ENCODE measurements at regions not wholly inside any gene's neighbourhood (a gene's known extent, or its start where the extent isn't known, plus 50 kb on each side); places are given as distances from the start of the nearest gene placed in this dataset.

DNA sequence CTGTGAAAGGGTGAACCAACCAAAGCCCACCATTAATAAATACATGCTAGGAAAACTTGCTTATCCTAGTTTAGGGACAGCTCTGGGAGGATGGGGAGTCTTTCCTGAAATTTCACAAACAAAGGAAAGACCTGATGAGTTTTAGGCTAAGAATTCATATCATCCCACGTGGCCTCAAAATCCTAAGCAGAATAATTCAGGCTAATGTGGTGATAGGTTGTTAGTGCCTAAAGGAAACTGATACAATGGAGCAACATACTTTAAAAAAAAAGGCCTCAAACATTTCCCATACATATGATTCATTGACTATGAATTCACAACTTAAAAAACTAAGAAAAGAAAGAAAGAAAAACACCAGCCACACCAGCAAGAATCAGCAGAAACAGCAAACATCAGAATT, 126.9 kb upstream of the CNTN4 start:
- H3K9me3 ChIP-seq (replicated peaks; ENCODE audit: insufficient read depth, low read length): no peaks in the 10 kb centered on the region
- no peak overlapping the region for H3K4me2 ChIP-seq (ENCODE audit: low read depth, low read length)
- H3K27me3 ChIP-seq (replicated peaks; ENCODE audit: insufficient read depth, low read length): no peaks in the 10 kb centered on the region
- no peaks in the 10 kb centered on the region for H3K9me2 ChIP-seq (replicated peaks; ENCODE audit: insufficient read depth, low read length)
- no peak overlapping the region for H3K4me3 ChIP-seq (ENCODE audit: low read length)
- H3K4me1 ChIP-seq (ENCODE audit: low read length): no peaks in the 10 kb centered on the region
- H3K79me2 ChIP-seq (ENCODE audit: low read length): no peaks in the 10 kb centered on the region
- H4K20me1 ChIP-seq (ENCODE audit: insufficient read depth, low read length): no peaks in the 10 kb centered on the region
- H3K36me3 ChIP-seq (replicated peaks; ENCODE audit: insufficient read depth, low read length): no peaks in the 10 kb centered on the region
- DNase-seq: no peak
- TF ChIP-seq CTCF (IDR thresholded peaks at IDR 0.05; ENCODE audit: low read length) (no peak), EZH2phosphoT487 (IDR thresholded peaks at IDR 0.05; ENCODE audit: low read length) (no peak), EZH2 (optimal IDR thresholded peaks at IDR 0.05; ENCODE audit: low read depth, low read length) (no peak)
- no peak overlapping the region for H3K9ac ChIP-seq (ENCODE audit: low read length)
- no peak overlapping the region for H2AFZ ChIP-seq (ENCODE audit: low read length)
- H3K27ac ChIP-seq (ENCODE audit: low read length): no peak overlapping the region
- no peaks in the 10 kb centered on the region for H3F3A ChIP-seq (ENCODE audit: insufficient read depth, low read length)

GRCh38 chr3:1979961-1980615, 118.6 kb upstream of the CNTN4 start:
- H3K9me2 ChIP-seq (replicated peaks; ENCODE audit: insufficient read depth, low read length): no peaks in the 10 kb centered on the region
- H3K4me2 ChIP-seq (ENCODE audit: low read depth, low read length): no peak overlapping the region
- no peak for DNase-seq
- no peaks in the 10 kb centered on the region for H3K27me3 ChIP-seq (replicated peaks; ENCODE audit: insufficient read depth, low read length)
- TF ChIP-seq EZH2 (optimal IDR thresholded peaks at IDR 0.05; ENCODE audit: low read depth, low read length) (no peak), EZH2phosphoT487 (IDR thresholded peaks at IDR 0.05; ENCODE audit: low read length) (no peak), CTCF (IDR thresholded peaks at IDR 0.05; ENCODE audit: low read length) (no peak)
- no peaks in the 10 kb centered on the region for H3F3A ChIP-seq (ENCODE audit: insufficient read depth, low read length)
- H3K27ac ChIP-seq (ENCODE audit: low read length): no peak overlapping the region
- H3K4me1 ChIP-seq (ENCODE audit: low read length): no peaks in the 10 kb centered on the region
- no peaks in the 10 kb centered on the region for H3K36me3 ChIP-seq (replicated peaks; ENCODE audit: insufficient read depth, low read length)
- no peak overlapping the region for H2AFZ ChIP-seq (ENCODE audit: low read length)
- H3K9me3 ChIP-seq (replicated peaks; ENCODE audit: insufficient read depth, low read length): no peaks in the 10 kb centered on the region
- no peak overlapping the region for H3K4me3 ChIP-seq (ENCODE audit: low read length)
- H3K79me2 ChIP-seq (ENCODE audit: low read length): no peaks in the 10 kb centered on the region
- no peaks in the 10 kb centered on the region for H4K20me1 ChIP-seq (ENCODE audit: insufficient read depth, low read length)
- no peak overlapping the region for H3K9ac ChIP-seq (ENCODE audit: low read length)

- TF ChIP-seq EZH2phosphoT487 (IDR thresholded peaks at IDR 0.05; ENCODE audit: low read length) (no peak), EZH2 (optimal IDR thresholded peaks at IDR 0.05; ENCODE audit: low read depth, low read length) (no peak), CTCF (IDR thresholded peaks at IDR 0.05; ENCODE audit: low read length) (peak; percentile 33)
- no peaks in the 10 kb centered on the region for H3K36me3 ChIP-seq (replicated peaks; ENCODE audit: insufficient read depth, low read length)
- no peak overlapping the region for H2AFZ ChIP-seq (ENCODE audit: low read length)
- no peak overlapping the region for H3K9ac ChIP-seq (ENCODE audit: low read length)
- H3K27me3 ChIP-seq (replicated peaks; ENCODE audit: insufficient read depth, low read length): no peaks in the 10 kb centered on the region
- no peaks in the 10 kb centered on the region for H3K9me3 ChIP-seq (replicated peaks; ENCODE audit: insufficient read depth, low read length)
- no peak overlapping the region for H3K27ac ChIP-seq (ENCODE audit: low read length)
- H3F3A ChIP-seq (ENCODE audit: insufficient read depth, low read length): no peaks in the 10 kb centered on the region
- H4K20me1 ChIP-seq (ENCODE audit: insufficient read depth, low read length): no peaks in the 10 kb centered on the region
- no peaks in the 10 kb centered on the region for H3K9me2 ChIP-seq (replicated peaks; ENCODE audit: insufficient read depth, low read length)
- H3K4me2 ChIP-seq (ENCODE audit: low read depth, low read length): no peak overlapping the region
- no peak for DNase-seq
- no peak overlapping the region for H3K4me3 ChIP-seq (ENCODE audit: low read length)
- H3K4me1 ChIP-seq (ENCODE audit: low read length): no peaks in the 10 kb centered on the region
- H3K79me2 ChIP-seq (ENCODE audit: low read length): no peaks in the 10 kb centered on the region
Measured at GRCh38 chr3:1987980-1988379, 110.7 kb upstream of the CNTN4 start.
